Activated CD8-positive, alpha-beta T cell treated with anti-CD3 and anti-CD28 coated beads for 36 hours (primary cell): ENCODE measurements at regions not wholly inside any gene's neighbourhood (a gene's known extent, or its start where the extent isn't known, plus 50 kb on each side); places are given as distances from the start of the nearest gene placed in this dataset.
"Not testable (repeated sequence)": the region's sequence is repeated elsewhere in the genome, so short reads cannot be mapped to it uniquely, and the experiment has no call there.

Experiments used
- ATAC-seq: fragments of 200-7000 bp; cut with Tn5 transposase; one replicate; pipeline ENCODE4 v1.10.0; 2021; ENCODE audit warnings: mild to moderate bottlenecking, moderate library complexity
- CTCF ChIA-PET: fragments of 350-600 bp; sonication (Branson Sonifier 250); formaldehyde crosslinking; loops from one replicate; lab custom pipeline; 2021; ENCODE audit warnings: antibody characterized with exemption; lab: Charles Lee
- POLR2A ChIA-PET: fragments of 350-600 bp; sonication (Branson Sonifier 250); formaldehyde crosslinking; loops from one replicate; lab custom pipeline; 2021; ENCODE audit warnings: antibody characterized with exemption; lab: Charles Lee
- DNase-seq: peaks from one replicate; pipeline ENCODE4 v3.0.0-alpha.2; 2020
- H3K27ac Mint-ChIP-seq: one replicate; pipeline ENCODE4 v1.8.0; 2021; ENCODE audit warnings: mild to moderate bottlenecking, mixed read lengths
- H3K27me3 Mint-ChIP-seq: one replicate; pipeline ENCODE4 v1.8.0; 2021; ENCODE audit warnings: mixed read lengths
- H3K36me3 Mint-ChIP-seq: one replicate; pipeline ENCODE4 v1.8.0; 2021; ENCODE audit warnings: low read depth, mixed read lengths
- H3K4me1 Mint-ChIP-seq: one replicate; pipeline ENCODE4 v1.8.0; 2021; ENCODE audit warnings: low read depth, mixed read lengths
- H3K4me3 Mint-ChIP-seq: one replicate; pipeline ENCODE4 v1.8.0; 2021; ENCODE audit warnings: mild to moderate bottlenecking, moderate library complexity, mixed read lengths
- H3K9me3 Mint-ChIP-seq: one replicate; pipeline ENCODE4 v1.8.0; 2021; ENCODE audit warnings: mixed read lengths
- intact Hi-C: fragments of 100-400 bp; cut with micrococcal nuclease; formaldehyde crosslinking; loops from one replicate; pipeline ENCODE4 v1.10.0; 2022

DNA sequence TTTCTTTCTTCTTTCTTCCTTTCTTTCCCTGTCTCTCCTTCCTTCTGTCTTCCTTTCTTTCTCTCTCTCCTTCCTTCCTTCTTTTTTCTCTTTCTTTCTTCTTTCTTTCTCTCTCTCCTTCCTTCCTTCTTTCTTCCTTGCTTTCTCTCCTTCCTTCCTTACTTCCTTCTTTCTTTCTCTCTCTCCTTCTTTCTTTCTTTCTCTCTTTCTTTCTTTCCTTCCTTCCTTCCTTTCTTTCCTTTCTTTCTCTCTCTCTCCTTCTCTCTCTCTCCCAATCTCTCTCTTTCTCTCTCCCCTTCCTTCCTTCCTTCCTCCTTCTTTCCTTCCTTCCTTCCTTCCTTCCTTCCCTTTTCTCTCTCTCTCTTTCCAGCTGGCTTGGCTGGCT is 2806.6 kb downstream of the RPIA start:
- intact Hi-C loops, H3K4me3 Mint-ChIP-seq, H3K36me3 Mint-ChIP-seq, DNase-seq, H3K9me3 Mint-ChIP-seq, H3K27ac Mint-ChIP-seq, H3K27me3 Mint-ChIP-seq, POLR2A ChIA-PET, CTCF ChIA-PET, ATAC-seq, H3K4me1 Mint-ChIP-seq: not testable (repeated sequence)

DNA sequence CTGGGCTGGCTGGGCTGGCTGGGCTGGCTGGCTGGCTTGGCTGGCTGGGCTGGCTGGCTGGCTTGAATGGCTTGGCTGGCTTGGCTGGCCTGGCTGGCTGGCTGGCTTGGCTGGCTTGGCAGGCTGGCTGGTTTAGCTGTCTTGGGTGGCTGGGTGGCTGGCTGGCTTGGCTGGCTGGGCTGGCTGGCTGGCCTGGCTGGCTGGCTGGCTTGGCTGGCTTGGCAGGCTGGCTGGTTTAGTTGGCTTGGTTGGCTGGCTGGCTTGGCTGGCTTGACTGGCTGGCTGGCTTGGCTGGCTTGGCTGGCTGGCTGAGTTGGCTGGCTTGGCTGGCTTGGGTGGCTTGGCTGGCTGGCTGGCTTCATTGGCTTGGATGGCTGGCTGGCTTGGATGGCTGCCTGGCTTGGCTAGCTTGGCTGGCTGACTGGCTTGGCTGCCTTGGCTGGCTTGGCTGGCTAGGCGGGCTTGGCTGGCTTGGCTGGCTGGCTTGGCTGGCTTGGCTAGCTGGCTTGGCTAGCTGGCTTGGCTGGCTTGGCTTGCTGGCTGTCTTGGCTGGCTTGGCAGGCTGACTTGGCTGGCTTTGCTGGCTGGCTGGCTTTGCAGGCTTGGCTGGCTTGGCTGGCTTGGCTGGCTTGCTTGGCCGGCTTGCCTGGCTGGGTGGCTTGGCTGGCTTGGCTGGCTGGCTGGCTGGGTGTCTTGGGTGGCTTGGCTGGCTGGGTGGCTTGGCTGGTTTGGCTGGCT is 2807.2 kb downstream of the RPIA start:
- H3K27me3 Mint-ChIP-seq, H3K9me3 Mint-ChIP-seq, H3K27ac Mint-ChIP-seq, ATAC-seq, H3K4me1 Mint-ChIP-seq, H3K36me3 Mint-ChIP-seq, CTCF ChIA-PET, H3K4me3 Mint-ChIP-seq, intact Hi-C loops, DNase-seq, POLR2A ChIA-PET: not testable (repeated sequence)

- H3K36me3 Mint-ChIP-seq, H3K9me3 Mint-ChIP-seq, CTCF ChIA-PET, H3K4me3 Mint-ChIP-seq, intact Hi-C loops, H3K27ac Mint-ChIP-seq, H3K4me1 Mint-ChIP-seq, DNase-seq, POLR2A ChIA-PET, H3K27me3 Mint-ChIP-seq, ATAC-seq: not testable (repeated sequence)
Observed at GRCh38 chr2:91499431-91500050, 2808.1 kb downstream of the RPIA start.

- H3K27me3 Mint-ChIP-seq, intact Hi-C loops, ATAC-seq, H3K4me3 Mint-ChIP-seq, H3K27ac Mint-ChIP-seq, CTCF ChIA-PET, H3K9me3 Mint-ChIP-seq, H3K36me3 Mint-ChIP-seq, DNase-seq, POLR2A ChIA-PET, H3K4me1 Mint-ChIP-seq: not testable (repeated sequence)
Observed at GRCh38 chr2:91500246-91500977, 2808.9 kb downstream of the RPIA start.

DNA sequence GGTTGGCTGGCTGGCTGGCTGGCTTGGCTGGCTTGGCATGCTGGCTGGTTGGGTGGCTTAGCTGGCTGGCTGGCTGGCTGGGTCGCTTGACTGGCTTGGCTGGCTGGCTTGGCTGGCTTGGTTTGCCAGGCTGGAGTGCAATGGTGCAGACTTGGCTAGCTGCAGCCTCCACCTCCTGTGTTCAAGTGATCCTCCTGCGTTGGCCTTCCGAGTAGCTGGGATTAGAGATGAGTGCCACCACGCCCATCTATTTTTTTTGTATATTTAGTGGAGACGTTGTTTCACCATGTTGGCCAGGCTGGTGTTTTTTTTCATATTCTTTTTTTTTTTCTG is 2809.5 kb downstream of the RPIA start:
- intact Hi-C loops, ATAC-seq, H3K36me3 Mint-ChIP-seq, CTCF ChIA-PET, POLR2A ChIA-PET, DNase-seq, H3K27me3 Mint-ChIP-seq, H3K4me3 Mint-ChIP-seq, H3K4me1 Mint-ChIP-seq, H3K9me3 Mint-ChIP-seq, H3K27ac Mint-ChIP-seq: not testable (repeated sequence)

GRCh38 chr2:91501481-91502080 is 2810.1 kb downstream of the RPIA start:
- H3K36me3 Mint-ChIP-seq, intact Hi-C loops, DNase-seq, CTCF ChIA-PET, H3K4me1 Mint-ChIP-seq, ATAC-seq, H3K9me3 Mint-ChIP-seq, POLR2A ChIA-PET, H3K27ac Mint-ChIP-seq, H3K27me3 Mint-ChIP-seq, H3K4me3 Mint-ChIP-seq: not testable (repeated sequence)

- intact Hi-C loops, ATAC-seq, POLR2A ChIA-PET, CTCF ChIA-PET, H3K36me3 Mint-ChIP-seq, H3K4me3 Mint-ChIP-seq, H3K27me3 Mint-ChIP-seq, H3K27ac Mint-ChIP-seq, H3K4me1 Mint-ChIP-seq, H3K9me3 Mint-ChIP-seq, DNase-seq: not testable (repeated sequence)
Observed at GRCh38 chr2:91503572-91503958, 2812.1 kb downstream of the RPIA start.

GRCh38 chr2:91503959-91504741 is 2812.7 kb downstream of the RPIA start:
- H3K27ac Mint-ChIP-seq, POLR2A ChIA-PET, CTCF ChIA-PET, H3K27me3 Mint-ChIP-seq, H3K36me3 Mint-ChIP-seq, DNase-seq, ATAC-seq, H3K4me3 Mint-ChIP-seq, intact Hi-C loops, H3K9me3 Mint-ChIP-seq, H3K4me1 Mint-ChIP-seq: not testable (repeated sequence)

DNA sequence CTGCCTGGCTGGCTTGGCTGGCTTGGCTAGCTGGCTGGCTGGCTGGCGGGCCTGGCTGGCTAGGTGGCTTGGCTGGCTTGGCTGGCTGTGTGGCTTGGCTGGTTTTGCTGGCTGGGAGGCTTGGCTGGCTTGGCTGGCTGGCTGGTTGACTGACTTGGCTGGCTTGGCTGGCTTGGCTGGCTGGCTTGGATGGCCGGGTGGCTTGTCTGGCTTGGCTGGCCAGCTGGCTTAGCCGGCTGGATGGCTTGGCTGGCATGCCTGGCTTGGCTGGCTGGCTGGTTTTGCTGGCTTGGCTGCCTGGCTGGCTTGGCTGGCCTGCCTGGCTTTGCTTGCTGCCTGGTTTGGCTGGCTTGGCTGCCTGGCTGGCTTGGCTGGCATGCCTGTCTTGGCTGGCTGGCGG is 2817.3 kb downstream of the RPIA start:
- POLR2A ChIA-PET, CTCF ChIA-PET, intact Hi-C loops, H3K36me3 Mint-ChIP-seq, H3K4me1 Mint-ChIP-seq, H3K27ac Mint-ChIP-seq, H3K27me3 Mint-ChIP-seq, ATAC-seq, DNase-seq, H3K9me3 Mint-ChIP-seq, H3K4me3 Mint-ChIP-seq: not testable (repeated sequence)

- H3K27ac Mint-ChIP-seq, H3K4me3 Mint-ChIP-seq, H3K27me3 Mint-ChIP-seq, H3K36me3 Mint-ChIP-seq, intact Hi-C loops, CTCF ChIA-PET, POLR2A ChIA-PET, ATAC-seq, H3K9me3 Mint-ChIP-seq, DNase-seq, H3K4me1 Mint-ChIP-seq: not testable (repeated sequence)
Observed at GRCh38 chr2:91509276-91509675, 2817.8 kb downstream of the RPIA start.

GRCh38 chr2:91511166-91511565 is 2819.7 kb downstream of the RPIA start:
- H3K4me3 Mint-ChIP-seq, H3K4me1 Mint-ChIP-seq, H3K27ac Mint-ChIP-seq, CTCF ChIA-PET, H3K27me3 Mint-ChIP-seq, POLR2A ChIA-PET, ATAC-seq, DNase-seq, intact Hi-C loops, H3K36me3 Mint-ChIP-seq, H3K9me3 Mint-ChIP-seq: not testable (repeated sequence)
